Smooth muscle cell (in vitro differentiated cells): ENCODE measurements at regions not wholly inside any gene's neighbourhood (a gene's known extent, or its start where the extent isn't known, plus 50 kb on each side); places are given as distances from the start of the nearest gene placed in this dataset.

Source experiments
- DNase-seq: peaks from one replicate; lab custom pipeline; 2025; ENCODE audit not compliant: unreplicated experiment; lab: John Stamatoyannopoulos, UW
- H2AFZ ChIP-seq: fragments of 200-600 bp; sonication (generic); 2 replicates; pipeline ENCODE4 v1.6.0; 2016; ENCODE audit warnings: antibody characterized with exemption, low read depth, mild to moderate bottlenecking
- H3F3A ChIP-seq: fragments of 200-600 bp; sonication (generic); 2 replicates; pipeline ENCODE4 v1.6.0; 2017; ENCODE audit warnings: antibody characterized with exemption, low read depth
- H3K27ac ChIP-seq: fragments of 200-600 bp; sonication (generic); 2 replicates; pipeline ENCODE4 v1.5.1; 2016; ENCODE audit warnings: low read depth, mild to moderate bottlenecking
- H3K27me3 ChIP-seq: fragments of 200-600 bp; sonication (generic); 2 replicates; pipeline ENCODE4 v1.6.1; 2016; ENCODE audit warnings: low read depth, mild to moderate bottlenecking
- H3K36me3 ChIP-seq: fragments of 200-600 bp; sonication (generic); 2 replicates; pipeline ENCODE4 v1.5.1; 2016; ENCODE audit warnings: low read depth
- H3K4me1 ChIP-seq: fragments of 200-600 bp; sonication (generic); 2 replicates; pipeline ENCODE4 v1.5.1; 2016; ENCODE audit warnings: low read depth
- H3K4me2 ChIP-seq: fragments of 200-600 bp; sonication (generic); 2 replicates; pipeline ENCODE4 v1.6.0; 2016; ENCODE audit warnings: mild to moderate bottlenecking
- H3K4me3 ChIP-seq: fragments of 200-600 bp; sonication (generic); 2 replicates; pipeline ENCODE4 v1.5.1; 2016; ENCODE audit warnings: mild to moderate bottlenecking
- H3K79me2 ChIP-seq: fragments of 200-600 bp; sonication (generic); 2 replicates; pipeline ENCODE4 v1.6.0; 2016; ENCODE audit warnings: low read depth, mild to moderate bottlenecking
- H3K9ac ChIP-seq: fragments of 200-600 bp; sonication (generic); 2 replicates; pipeline ENCODE4 v1.6.0; 2016; ENCODE audit warnings: low read depth
- H3K9me3 ChIP-seq: fragments of 200-600 bp; sonication (generic); replicated peaks from 2 replicates; pipeline ENCODE4 v1.5.1; 2016; ENCODE audit warnings: low read depth
- H4K20me1 ChIP-seq: fragments of 200-600 bp; sonication (generic); 2 replicates; pipeline ENCODE4 v1.6.0; 2016; ENCODE audit warnings: low read depth
- CTCF ChIP-seq: fragments of 200-600 bp; sonication (generic); IDR thresholded peaks from 2 replicates; pipeline ENCODE4 v1.5.1; 2017; ENCODE audit warnings: borderline replicate concordance, mild to moderate bottlenecking, antibody characterized with exemption; ENCODE audit not compliant: insufficient read depth, poor library complexity, severe bottlenecking
- WGBS: methylation state at CpG from one replicate; pipeline ENCODE4 v1.1.7; 2016; ENCODE audit warnings: low lambda C conversion rate; 5-methylcytosine and 5-hydroxymethylcytosine counted together

- Histone ChIP-seq H3K4me3 (no peak overlapping the region), H3K4me2 (no peak overlapping the region), H2AFZ (no peak overlapping the region), H3K27me3 (no peaks in the 10 kb centered on the region), H3K79me2 (no peaks in the 10 kb centered on the region), H3K36me3 (no peaks in the 10 kb centered on the region), H4K20me1 (no peaks in the 10 kb centered on the region), H3K4me1 (no peaks in the 10 kb centered on the region), H3K9ac (no peak overlapping the region), H3F3A (no peaks in the 10 kb centered on the region), H3K27ac (no peak overlapping the region), H3K9me3 (no peaks in the 10 kb centered on the region)
- WGBS, result 96% methylated on average over 5 of the region's 5 CpGs
- no peak for TF ChIP-seq CTCF
- no peak for DNase-seq
Measured at GRCh38 chr4:135164601-135165000, 963.0 kb upstream of the PABPC4L start.

- Histone ChIP-seq H3F3A (no peaks in the 10 kb centered on the region), H3K9me3 (no peaks in the 10 kb centered on the region), H3K27me3 (no peaks in the 10 kb centered on the region), H3K4me3 (no peak overlapping the region), H3K79me2 (no peaks in the 10 kb centered on the region), H3K4me1 (no peaks in the 10 kb centered on the region), H3K9ac (no peak overlapping the region), H2AFZ (no peak overlapping the region), H4K20me1 (no peaks in the 10 kb centered on the region), H3K27ac (no peak overlapping the region), H3K36me3 (no peaks in the 10 kb centered on the region), H3K4me2 (no peak overlapping the region)
- no peak for DNase-seq
- WGBS, result 94% methylated on average over 1 of the region's 1 CpG
- TF ChIP-seq CTCF, result no peak
Measured at GRCh38 chr4:135144498-135144897, 942.9 kb upstream of the PABPC4L start.

GRCh38 chr4:135124196-135124595 lies 922.6 kb upstream of the PABPC4L start:
- Histone ChIP-seq H3K79me2 (no peaks in the 10 kb centered on the region), H3K27me3 (no peaks in the 10 kb centered on the region), H2AFZ (peak overlapping the region; percentile 84), H3F3A (no peaks in the 10 kb centered on the region), H3K36me3 (no peaks in the 10 kb centered on the region), H3K9me3 (no peaks in the 10 kb centered on the region), H3K4me1 (no peaks in the 10 kb centered on the region), H3K9ac (no peak overlapping the region), H3K4me2 (no peak overlapping the region), H3K27ac (no peak overlapping the region), H3K4me3 (no peak overlapping the region), H4K20me1 (no peaks in the 10 kb centered on the region)
- DNase-seq, result no peak
- TF ChIP-seq CTCF, result no peak

GRCh38 chr4:135123632-135124031 lies 922.0 kb upstream of the PABPC4L start:
- H3K27ac ChIP-seq, result no peak overlapping the region
- 97% methylated on average over 1 of the region's 1 CpG for WGBS
- H3K79me2 ChIP-seq, result no peaks in the 10 kb centered on the region
- no peak overlapping the region for H3K9ac ChIP-seq
- no peak for TF ChIP-seq CTCF
- H3K4me1 ChIP-seq, result no peaks in the 10 kb centered on the region
- H3F3A ChIP-seq, result no peaks in the 10 kb centered on the region
- no peaks in the 10 kb centered on the region for H4K20me1 ChIP-seq
- no peaks in the 10 kb centered on the region for H3K27me3 ChIP-seq
- H3K9me3 ChIP-seq, result no peaks in the 10 kb centered on the region
- H3K4me2 ChIP-seq, result no peak overlapping the region
- H3K36me3 ChIP-seq, result no peaks in the 10 kb centered on the region
- DNase-seq, result no peak
- peak overlapping the region; percentile 84 for H2AFZ ChIP-seq
- no peak overlapping the region for H3K4me3 ChIP-seq
